Hindlimb muscle (tissue), 1 donor: ENCODE measurements at regions not wholly inside any gene's neighbourhood (a gene's known extent, or its start where the extent isn't known, plus 50 kb on each side); places are given as distances from the start of the nearest gene placed in this dataset.

Experiments
- DNase-seq: peaks from one replicate; pipeline ENCODE4 v3.0.0-alpha.2; 2013

DNA sequence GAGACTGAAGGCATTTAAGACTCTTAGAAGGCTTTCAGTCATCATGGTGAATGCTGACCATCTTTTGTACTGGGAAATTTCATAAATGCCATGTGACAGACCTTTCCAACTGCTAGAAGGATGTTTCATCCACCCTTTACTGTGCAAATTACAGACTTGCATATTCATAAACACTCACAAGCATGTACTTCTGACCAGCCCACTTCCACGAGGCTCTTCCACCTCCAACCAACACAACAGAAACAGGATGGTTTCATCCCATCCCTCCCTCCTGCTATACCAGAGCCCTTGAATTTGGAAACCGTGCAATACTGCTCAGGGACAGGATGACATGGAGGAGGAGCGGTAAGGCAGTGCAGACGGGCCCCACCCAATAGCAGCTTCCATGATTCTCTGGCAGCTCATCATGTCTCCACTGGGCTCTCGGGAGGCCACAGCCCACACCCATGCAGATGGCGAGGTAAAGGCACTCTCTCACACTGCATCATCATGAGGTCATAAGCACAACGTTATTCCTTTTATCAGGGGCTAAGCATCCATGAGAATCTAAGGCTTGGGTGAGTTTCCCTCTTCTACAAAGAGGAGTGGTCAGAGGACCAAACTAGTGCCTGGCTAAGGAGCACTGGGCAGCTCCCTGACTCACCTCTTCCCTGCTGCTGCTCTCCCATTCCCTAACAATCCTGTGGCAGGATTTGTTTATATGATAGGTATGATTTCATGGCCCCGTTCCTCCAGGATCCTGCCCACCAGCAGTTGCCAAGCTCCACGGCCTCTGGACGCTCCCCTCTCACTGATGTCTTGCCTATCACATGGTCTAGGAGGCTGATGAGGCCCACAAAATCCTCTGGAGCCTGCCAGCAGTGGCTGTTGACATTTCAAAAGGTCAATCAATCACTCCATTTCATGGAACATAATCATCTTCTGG lies 94.4 kb upstream of the FSTL4 start:
- DNase-seq, result no peak

GRCh38 chr5:133705331-133705730 lies 93.0 kb upstream of the FSTL4 start:
- no peak for DNase-seq

GRCh38 chr5:133704411-133704810 lies 92.1 kb upstream of the FSTL4 start:
- no peak for DNase-seq

- DNase-seq, result no peak
Observed at GRCh38 chr5:133703935-133704334, 91.6 kb upstream of the FSTL4 start.

DNA sequence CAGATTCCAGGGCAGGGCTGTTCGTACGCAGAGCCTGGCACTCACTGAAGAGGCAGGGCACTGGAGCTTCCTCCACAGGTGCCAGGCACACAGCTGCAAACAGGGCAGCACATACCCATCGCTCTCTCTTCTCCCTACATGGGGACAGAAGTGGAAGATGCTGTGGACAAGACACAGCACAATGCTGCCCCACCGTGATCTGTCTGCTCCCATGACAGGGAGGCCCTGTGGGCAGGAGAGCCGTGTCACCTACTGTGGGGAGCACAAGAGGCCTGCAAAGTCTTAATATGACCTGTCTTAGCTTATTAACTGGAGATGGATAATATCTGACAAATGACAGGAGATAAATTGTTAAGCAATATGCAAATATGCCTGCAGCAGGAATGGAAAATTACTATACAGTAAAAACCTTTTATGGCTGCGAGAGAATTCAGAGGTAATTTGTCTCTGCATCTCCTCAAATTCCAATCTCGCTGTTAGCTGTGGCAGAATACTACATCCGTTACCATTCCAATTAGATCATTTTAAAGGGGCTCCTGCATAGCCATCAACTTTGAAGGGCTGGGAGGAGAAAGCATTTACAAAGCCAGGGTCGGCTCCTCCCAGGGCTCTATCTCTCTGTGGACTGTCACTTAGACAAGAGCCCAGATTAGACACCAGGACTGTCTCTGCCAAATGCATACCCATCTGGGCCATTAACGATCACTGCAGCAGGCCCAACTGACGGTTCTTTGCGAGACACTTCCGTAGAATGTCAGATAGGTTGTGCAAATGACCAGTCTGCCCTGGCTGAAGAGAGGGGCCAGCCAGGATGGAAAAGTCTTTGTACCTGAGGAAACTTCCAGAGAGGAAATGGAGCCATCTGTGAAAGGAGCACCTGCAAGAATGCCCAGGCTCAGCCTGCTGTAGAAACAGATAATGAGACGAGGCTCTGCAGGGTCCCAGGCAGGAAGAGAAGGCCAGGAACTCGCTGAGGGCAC lies 90.7 kb upstream of the FSTL4 start:
- DNase-seq, result no peak

- DNase-seq, result no peak
Observed at GRCh38 chr5:133701871-133702270, 89.5 kb upstream of the FSTL4 start.

DNA sequence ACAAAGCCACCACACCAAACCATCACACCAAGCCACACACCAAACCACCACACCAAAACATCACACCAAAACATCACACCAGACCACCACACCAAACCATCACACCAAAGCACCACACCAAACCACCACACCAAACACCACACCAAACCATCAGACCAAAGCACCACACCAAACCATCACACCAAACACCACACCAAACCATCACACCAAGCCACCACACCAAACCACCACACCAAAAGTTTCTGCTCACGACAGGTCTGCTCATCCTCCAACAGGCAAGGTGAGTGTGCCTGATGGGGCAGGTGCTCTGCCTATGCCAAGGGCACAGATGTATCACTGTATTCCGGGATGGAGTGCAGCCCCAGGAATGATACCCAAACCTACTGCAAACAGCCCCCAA lies 87.9 kb upstream of the FSTL4 start:
- no peak for DNase-seq

DNA sequence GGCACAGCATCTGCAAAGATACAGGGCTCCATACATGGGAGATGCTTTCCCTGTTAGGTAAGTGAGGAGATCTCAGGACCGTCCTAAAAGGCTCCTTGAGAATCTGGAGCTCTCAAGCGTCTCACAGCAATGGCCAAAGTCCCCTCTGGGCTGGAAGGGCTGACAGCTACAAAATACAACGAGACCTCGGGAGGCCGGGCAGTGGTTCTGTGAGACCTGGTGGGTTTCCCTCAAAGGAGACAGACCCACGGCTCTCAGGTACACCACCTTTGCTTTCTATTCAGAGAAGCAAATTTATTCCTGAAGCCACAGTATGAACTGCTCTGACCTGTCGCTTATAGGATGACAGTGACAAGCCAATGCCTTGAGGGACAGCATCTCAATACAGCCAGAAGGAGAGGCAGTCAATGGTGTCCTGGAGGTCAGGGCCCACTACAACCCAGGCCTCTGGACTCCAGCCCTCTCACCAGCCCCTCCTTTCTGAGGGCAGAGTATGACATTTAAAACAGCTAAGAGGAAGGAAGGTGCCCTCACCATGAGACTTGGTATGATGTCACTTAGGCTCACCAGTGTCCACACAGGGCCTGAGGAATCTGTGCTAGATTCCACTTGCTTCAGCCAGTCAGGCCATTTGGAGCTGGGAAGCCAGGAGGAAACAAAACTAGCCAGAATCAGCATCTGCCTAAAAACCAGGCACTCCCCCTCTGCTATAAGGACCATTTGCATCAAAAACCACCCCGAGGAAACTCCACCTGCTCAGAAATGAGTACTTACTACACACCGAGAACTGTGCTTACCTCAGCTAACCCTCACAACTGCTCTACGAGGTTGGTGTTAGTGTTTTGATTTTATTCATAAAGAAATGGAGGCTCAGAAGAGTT lies 86.5 kb upstream of the FSTL4 start:
- DNase-seq, result no peak

DNA sequence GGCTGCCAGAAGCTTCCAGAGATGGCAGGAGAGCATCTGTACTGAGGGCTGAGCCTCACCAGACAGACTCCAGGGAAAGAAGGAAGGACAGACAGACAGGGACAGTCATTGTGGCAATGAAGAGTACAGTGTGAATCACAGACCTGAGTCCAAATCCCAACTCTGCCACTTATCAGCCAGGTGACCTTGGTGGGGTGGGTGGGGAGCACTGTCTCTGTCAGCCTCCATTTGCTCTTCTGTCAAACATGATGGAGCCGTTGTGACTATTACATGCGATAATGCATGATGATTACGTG lies 85.9 kb upstream of the FSTL4 start:
- DNase-seq, result no peak

- no peak for DNase-seq
Observed at GRCh38 chr5:133697536-133698258, 85.4 kb upstream of the FSTL4 start.

GRCh38 chr5:133696782-133697507 lies 84.6 kb upstream of the FSTL4 start:
- no peak for DNase-seq

GRCh38 chr5:133696006-133696584 lies 83.8 kb upstream of the FSTL4 start:
- DNase-seq, result no peak

DNA sequence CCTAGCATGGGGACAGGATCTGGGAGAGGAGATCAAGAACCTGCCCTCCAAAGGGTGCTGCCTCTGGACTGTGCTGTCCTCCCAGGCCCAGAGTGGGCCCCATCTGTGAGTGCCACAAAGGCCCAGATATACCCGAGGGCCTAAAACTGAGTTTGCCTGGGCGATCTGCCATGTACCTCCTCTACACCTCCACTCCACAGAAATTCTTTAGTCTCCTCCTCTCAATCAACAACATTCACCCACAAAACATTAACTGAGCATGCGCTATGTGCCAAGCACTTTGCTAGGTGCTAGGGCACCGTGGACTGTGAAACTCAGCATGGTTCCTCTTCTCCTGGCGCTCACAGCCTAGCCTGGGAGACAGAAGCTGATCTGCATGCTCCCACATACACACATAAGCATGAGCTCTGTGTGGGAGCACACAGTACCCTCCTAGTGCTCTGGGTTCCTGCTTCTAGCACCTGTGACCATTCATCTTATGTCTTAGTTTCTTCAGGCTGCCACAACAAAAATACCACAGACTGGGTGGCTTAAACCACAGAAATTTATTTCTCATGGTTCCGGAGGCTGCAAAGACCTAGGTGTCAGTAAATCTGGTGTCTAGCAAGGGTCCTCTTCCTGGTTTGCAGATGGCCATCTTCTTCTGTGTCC lies 82.0 kb upstream of the FSTL4 start:
- DNase-seq, result no peak

DNA sequence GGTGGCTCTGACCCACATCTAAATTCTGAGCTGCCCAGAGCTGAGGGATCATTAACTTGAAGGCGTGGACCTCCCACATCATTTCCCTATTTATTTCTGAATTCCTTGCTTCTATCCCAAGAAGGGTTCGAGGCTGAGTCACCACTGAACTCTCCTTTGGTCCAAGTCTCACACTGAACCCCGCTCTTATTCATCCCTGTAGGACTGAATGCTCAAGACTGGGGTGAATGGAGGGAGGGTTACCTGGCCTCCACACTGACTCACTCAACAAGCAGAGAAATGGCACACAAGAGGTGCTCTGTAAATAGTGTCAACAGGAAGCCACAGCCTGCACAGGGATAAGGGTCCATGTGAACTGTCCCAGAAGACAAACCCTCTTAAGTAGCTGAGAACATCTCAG lies 79.1 kb upstream of the FSTL4 start:
- DNase-seq, result no peak

DNA sequence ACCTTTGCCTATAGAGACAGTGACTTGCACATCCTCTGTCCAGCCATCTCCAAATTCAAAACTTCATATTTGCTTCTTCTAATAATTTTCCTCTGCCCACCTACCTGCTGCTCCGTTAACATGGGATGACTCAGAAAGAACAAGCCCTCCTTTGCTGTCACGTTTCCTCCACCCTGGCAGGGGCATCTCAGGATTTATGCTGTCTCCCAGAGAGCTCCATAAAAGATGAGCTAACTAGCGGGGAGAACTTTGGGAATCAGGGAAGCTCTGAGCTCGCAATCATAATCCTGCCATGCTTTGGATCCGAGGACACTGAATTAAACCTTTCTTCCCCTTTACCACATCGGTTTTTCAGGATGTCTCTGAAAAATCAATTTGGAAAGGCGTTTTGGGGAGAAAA lies 78.4 kb upstream of the FSTL4 start:
- no peak for DNase-seq

- no peak for DNase-seq
Observed at GRCh38 chr5:133688391-133688790, 76.0 kb upstream of the FSTL4 start.

DNA sequence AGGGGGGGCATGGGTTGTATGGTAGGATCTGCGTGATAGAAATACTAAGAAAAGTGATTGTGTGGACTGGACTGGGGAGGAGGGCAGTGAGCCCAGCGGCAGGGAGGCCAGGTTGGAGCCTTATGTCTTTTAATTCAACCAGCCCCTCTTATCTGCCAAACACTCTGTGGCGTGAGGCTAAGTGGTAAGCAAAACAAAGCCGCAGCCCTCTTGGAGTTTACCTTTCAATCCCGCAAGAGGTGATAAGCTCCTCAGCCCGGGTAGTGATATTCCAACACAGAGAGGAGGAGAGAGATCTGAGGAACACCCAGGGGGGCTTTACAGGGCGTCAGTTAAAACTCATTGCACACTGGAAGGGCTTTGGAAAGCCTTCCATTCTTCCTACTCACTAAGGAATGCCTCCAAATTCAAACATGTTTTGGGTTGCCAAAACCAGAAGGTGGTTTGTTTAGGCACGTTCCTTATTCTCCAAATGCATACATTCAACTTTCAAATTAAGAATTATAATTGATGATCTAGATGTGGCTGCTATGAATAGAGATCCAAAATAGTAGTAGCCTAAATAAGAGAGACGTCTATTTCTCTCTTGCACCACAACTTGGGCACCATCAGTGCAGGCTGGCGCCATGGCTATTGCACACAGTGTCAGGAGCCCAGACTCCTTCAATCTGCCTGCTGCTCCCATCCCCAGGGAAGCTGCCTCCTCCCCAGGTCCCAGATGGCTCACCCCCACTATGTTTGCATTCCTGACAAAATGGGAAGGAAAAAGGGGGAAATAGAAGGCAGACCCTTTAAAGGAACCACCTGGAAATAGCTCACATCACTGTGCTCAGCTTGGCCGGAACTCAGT lies 75.1 kb upstream of the FSTL4 start:
- no peak for DNase-seq

DNA sequence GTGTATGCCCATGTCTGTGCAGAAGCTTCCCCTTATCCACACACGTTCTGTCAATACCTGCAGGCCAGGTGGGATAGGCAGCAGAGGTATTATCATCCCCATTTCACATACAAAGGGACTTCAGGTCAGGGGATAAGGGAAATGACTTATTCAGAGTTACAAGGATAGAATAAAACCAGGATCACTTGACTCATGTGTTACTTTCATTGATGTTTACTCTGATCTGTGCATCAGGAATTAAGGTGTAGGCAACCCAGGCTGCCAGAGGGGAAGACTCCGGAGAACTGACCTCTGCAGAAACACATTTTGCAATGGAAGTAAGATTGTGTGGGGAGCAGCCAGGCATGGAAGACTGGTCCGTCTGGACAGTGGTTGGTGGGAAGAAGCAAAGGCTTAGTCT lies 74.2 kb upstream of the FSTL4 start:
- no peak for DNase-seq

DNA sequence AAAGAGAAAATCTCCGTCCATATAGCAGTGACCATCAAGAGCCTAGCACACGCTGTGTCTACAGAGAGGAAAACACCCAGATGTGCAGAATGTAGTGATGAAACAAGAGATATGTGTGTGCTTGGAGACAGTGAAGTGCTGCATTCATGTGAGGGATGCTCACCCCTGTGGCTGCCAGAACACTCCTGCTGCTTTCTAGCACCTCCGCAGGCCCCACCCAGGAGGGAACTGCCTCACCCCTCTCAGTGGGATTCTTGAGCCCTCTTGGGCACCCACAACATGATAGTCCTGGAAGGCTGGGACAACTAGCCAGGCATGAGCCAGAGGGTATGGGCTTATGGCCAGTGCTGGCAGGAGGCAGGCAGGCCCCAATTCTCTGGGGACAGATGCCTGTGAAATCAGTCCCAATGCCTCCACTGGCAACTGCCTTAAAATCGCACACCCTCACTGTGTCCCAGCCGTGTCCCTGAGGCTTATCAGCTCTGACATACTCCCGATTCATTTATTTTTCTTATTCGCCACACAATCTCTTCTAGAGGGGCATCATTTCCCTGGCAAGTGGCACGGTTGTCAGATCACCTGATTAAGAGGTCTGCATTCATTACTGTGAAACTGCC lies 73.2 kb upstream of the FSTL4 start:
- DNase-seq, result no peak
